DMS53 treated with DMSO at 0.1 percent for 48 hours (cell line): ENCODE measurements at regions not wholly inside any gene's neighbourhood (a gene's known extent, or its start where the extent isn't known, plus 50 kb on each side); places are given as distances from the start of the nearest gene placed in this dataset.
"Not testable (repeated sequence)": the region's sequence is repeated elsewhere in the genome, so short reads cannot be mapped to it uniquely, and the experiment has no call there.

Experiments used
- DNase-seq: peaks from one replicate; lab custom pipeline; 2025; ENCODE audit not compliant: unreplicated experiment; lab: John Stamatoyannopoulos, UW

DNA sequence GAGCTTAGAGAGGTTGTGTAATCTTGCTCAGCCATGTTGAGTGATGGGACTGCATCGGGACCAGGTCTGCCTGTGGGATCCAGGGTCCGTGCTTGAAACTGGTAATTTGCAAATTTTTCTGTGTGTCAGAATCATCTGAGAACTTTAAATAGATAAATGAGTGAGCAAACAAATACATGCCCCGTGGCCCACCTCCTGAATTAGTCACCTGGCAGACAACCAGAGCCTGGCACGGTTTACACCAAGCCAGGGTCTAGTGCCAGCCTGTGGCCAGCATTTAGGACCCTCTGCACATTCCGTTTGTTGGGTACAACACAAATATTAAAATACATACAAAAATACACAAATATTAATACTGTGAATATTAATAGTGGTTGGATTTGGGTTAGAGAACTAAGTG, 90.6 kb upstream of the STOX2 start:
- no peak for DNase-seq

DNA sequence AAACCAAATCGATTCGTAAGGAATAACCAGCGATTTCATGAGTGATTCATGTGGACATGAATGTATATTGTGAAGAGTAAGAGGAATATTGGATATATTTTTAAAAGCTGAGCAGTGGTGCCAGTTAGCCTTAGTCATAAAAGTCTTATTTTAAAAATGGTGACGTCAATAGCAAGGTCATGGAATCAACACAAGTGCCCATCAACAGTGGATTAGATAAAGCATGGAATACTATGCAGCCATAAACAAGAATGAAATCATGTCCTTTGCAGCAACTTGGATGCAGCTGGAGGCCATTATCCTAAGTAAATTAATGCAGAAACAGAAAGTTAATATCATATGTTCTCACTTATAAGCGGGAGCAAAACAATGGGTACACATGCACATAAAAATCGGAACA, 89.0 kb upstream of the STOX2 start:
- DNase-seq, result no peak

DNA sequence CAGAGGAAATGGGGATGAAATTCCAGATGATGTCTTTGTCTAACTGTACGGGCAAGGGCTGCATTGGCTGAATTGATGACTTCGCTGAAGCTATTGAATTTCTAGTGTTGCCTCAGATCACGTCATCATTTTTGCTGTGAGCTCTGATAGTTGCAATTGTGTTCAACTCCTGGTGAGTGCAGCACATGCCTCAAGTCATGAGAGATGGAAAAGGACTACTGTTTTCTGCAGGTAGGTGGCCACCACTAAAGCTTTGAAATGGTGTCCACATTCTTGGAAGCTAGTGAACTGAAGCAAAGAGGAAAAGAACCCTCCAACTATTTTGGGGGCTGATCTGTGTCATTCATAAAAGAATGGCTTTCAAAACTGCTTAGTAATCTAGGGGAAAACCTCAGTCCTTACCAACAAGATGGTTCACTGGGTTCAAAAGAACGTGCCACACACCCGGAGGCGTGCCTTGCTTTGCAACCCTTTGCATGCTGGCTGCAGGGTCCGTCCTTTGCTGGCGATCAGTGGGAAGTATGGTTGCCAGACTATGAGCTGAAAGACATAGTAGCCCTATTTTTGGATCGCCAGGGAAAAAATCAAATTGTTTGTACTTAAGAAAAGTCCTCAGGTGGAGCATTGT, 88.1 kb upstream of the STOX2 start:
- no peak for DNase-seq

DNA sequence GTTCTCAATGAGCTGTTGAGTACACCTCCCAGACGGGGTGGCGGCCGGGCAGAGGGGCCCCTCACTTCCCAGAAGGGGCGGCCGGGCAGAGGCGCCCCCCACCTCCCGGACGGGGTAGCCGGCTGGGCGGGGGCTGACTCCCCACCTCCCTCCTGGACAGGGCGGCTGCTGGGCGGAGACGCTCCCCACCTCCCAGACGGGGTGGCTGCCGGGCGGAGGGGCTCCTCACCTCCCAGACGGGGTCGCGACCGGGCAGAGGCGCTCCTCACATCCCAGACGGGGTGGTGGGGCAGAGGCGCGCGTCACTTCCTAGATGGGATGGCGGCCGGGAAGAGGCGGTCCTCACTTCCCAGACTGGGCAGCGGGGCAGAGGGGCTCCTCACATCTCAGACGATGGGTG, 86.5 kb upstream of the STOX2 start:
- DNase-seq, result not testable (repeated sequence)

DNA sequence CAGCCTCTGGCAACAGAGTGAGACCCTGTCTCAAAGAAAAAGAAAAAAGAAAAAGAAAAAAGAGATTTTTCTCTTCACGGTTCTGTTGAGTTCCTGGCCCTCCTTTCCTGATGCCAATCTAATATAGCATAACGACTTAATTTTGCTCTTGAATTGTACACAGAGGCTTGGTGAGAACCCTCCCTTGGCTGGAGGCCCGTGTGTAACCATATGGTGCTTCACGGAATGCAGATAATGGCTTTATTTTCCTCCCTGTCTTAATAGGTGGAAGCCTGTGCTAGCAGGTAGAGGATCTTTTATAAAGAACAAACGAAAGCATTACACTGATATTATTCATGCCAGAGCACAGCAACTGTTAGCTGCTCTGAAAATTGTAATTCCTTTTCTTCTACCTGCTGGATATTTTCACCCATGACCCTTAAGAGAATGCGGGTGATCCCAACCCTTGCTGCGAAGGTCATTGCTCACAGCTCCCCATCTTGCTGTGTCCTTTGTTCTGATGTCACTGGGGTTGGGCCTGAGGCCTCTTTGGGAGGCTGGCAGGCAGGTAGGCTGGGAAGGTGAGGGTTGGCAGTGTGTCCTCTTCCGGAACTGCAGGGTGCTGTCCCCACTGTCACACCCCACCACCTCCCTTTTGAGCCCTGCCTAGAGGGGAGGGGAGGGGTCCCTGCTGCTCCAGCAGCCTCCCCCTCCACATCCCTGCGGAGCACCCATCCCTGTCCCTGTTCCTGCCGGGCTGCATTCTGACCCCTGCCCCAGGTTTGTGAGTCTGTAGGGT, 83.8 kb upstream of the STOX2 start:
- no peak for DNase-seq

- DNase-seq, result no peak
These were observed 81.7 kb upstream of the STOX2 start for GRCh38 chr4:183823434-183823833.

GRCh38 chr4:183825346-183825745, 79.8 kb upstream of the STOX2 start:
- DNase-seq, result no peak

GRCh38 chr4:183826461-183826860, 78.6 kb upstream of the STOX2 start:
- DNase-seq, result no peak

DNA sequence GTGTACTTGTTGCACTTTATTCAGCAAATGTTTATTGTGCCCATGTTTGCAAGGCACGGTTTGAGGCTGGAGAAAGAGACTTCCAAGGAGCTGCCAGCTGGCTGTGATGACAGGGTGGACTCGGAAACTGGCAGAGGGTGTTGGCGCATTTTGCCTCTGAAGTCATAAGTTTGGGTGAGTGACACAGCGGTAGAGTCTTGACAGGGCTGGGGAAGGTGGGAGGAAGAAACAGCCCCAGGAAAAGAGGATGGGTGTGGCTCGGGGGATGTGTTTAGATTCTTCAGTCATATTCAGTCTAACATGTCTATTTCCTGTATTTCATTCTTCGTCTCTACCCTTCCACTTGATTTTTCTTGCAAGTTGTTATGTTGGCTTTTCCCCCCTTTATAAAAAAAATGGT, 77.0 kb upstream of the STOX2 start:
- DNase-seq, result no peak

GRCh38 chr4:183828839-183829238, 76.3 kb upstream of the STOX2 start:
- no peak for DNase-seq

- no peak for DNase-seq
These were observed 74.6 kb upstream of the STOX2 start for GRCh38 chr4:183830438-183830985.

DNA sequence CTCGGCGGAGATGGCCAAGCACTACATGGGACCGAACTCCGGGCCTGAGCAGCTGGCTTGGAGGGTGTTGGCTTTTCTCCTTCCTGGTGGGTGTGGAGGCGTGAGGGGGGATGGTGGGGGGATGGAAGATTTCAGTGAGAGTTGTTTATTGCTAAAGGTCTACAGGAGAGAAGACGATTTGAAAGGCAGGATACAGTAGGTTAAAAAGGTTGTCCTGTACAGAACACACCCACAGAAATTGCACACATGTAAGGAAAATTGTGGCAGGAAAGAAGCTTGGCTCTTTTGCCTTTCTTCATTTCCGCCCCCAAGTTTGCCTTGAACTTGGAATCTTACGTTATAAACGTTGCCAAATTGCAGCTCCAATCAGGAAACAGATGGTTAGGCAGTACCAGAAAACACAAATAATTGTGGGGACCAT, 74.1 kb upstream of the STOX2 start:
- DNase-seq, result no peak

- DNase-seq, result no peak
These were observed 73.4 kb upstream of the STOX2 start for GRCh38 chr4:183831683-183832082.

DNA sequence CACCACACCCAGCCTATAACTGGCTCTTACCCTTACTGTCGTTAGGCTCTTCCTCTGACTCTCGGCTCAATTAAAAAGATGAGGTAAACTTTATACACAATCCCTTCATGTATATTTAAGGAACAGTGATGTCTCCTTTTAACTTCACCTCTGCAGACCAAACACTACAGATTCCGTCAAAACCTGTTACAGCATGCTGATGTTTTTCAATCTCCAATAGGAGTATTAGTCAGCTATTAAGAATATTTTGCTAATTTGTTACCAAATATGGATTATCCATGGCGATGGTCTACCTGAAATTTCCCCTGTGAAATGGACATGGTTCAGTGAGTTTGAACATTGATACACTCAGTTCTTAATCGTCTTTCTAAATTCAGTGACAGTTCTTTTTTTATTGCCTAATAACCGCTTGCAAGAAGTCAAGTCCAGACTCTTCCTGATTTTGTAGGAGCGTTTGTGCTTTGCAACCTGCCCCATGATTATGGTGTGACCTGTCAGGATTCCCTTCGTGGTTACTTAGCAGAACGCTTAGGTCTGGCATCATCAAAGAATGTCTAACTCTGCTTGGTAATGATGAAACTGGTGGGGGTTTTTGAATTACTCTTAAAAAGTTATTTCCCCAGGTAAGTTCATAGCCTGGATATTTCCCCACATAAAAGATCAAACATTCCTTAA, 72.2 kb upstream of the STOX2 start:
- DNase-seq, result no peak

DNA sequence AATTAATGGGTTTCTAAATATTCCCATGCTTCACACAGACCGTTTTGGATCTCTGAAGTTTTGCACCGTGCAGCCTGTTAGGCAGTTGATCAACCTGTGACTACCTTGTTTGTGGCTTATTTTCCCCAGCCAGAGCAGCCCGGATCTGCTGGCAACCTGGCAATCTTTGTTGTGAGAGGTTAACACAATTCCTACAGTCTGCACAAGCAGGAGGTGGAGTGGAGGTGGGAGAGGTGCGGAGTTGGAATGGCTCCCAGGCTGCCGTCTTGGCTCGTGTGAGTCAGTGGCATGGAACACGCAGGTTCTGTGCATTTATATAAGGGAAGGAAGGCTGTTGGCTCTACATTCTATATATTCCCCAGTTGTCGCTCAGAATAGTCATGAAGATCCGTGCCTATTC, 70.9 kb upstream of the STOX2 start:
- DNase-seq, result no peak

DNA sequence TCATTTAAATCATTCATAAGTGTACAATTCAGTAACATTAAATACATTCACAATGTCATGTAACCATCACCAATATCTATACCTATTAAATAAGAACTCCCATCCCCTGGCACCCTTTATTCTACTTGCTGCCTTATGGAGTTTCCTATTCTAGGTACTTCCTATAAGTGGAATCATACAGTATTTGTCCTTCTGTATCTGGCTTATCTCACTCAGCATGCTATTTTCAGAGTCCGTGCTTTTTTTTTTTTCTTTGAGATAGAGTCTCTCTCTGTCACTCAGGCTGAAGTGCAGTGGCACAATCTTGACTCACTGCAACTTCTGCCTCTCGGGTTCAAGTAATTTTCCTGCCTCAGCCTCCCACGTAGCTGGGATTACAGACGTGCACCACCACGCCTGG, 67.9 kb upstream of the STOX2 start:
- no peak for DNase-seq

DNA sequence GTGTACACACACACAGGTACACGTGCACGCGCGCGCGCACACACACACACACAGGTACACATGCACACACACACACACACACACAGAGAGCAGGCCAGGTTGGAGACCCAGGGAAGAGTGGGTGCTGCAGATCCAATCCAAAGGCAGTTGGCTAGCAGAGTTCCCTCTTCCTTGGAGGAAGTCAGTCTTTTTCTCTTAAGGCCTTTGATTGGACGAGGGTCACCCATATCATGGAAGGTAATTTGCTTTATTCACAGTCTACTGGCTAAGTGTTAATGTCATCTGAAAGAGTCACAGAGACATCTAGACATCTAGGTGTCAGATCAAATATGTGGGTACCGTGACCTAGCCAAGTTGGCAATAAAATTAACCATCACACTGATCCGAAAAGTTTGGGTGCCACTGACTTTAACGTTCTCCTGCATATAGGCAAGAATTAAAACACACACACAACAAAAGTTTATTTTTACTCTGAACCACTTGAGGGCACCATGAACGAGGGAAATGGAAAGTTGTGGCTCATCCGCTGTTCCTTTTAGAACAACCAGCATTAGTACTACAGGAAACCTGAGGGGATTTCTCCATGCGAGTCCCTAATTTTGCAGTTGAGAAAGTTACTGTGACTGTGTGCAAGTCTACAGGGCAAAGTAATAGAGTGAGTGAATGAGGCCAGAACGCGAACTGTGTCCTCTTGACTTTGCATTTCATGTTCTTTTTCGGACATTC, 66.0 kb upstream of the STOX2 start:
- no peak for DNase-seq

DNA sequence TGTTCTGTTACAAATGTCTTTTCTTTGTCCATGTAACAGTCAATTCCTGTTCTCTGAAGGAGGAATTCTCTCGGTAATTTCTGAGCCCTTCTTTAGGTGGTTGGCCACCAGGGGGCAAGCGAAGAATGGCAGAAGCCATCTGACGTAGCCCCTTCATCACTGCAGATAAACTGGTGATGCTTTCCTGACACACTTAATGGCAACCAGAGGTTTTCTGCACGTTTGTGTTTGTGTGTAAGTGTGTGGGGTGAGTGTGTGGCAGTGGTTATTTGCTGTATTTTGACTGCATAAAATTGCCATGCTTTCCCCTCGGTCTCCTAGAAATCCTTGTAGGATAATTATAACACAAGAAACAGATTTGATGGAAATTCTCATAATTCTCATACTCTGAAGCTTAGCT, 64.8 kb upstream of the STOX2 start:
- peak; percentile 65 for DNase-seq

- DNase-seq, result no peak
These were observed 64.1 kb upstream of the STOX2 start for GRCh38 chr4:183841001-183841400.

- DNase-seq, result no peak
These were observed 63.0 kb upstream of the STOX2 start for GRCh38 chr4:183842129-183842528.

DNA sequence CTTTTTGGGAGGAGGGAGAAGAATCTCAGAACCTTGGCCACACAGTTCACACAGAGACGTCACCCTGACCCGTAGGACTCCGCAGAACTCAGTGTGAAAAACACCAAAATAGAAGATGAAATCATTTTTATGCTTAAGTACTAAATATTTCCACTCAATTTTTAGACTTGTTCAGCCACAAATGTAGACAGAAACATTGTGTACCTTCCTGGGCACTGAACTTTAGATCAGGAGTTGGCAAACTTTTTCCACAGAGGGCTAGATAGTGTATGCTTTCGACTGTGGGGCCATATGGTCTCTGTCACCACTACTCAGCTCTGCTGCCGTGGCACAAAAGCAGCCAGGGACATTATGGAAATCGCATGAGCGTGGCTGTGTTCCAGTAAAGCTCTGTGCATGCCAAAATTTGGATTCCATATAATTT, 61.8 kb upstream of the STOX2 start:
- no peak for DNase-seq
